ENCODE measurements at regions not wholly inside any gene's neighbourhood (a gene's known extent, or its start where the extent isn't known, plus 50 kb on each side); places are given as distances from the start of the nearest gene placed in this dataset.
"Not testable (repeated sequence)": the region's sequence is repeated elsewhere in the genome, so short reads cannot be mapped to it uniquely, and the experiment has no call there.

DNA sequence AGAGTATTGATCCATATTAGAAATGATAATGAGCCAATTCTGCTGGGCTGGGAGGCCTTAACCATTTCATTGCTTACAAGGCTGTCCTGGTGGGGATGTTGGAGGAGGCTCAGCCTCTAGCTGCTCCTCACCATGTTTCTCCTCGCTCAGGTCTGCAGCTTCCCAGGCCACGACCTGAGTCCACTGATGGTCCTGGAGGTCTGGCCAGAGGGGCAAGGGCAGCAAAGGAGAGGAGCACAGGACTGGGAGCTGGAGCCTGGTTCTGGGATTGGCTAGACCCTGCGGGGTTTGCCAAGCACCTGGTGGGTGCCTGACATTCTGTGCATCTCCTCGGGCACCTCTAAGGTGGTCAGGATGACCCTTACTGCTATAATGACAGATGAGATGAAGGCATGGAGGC is 92.6 kb downstream of the KIF26A start:
- no peak for DNase-seq

DNA sequence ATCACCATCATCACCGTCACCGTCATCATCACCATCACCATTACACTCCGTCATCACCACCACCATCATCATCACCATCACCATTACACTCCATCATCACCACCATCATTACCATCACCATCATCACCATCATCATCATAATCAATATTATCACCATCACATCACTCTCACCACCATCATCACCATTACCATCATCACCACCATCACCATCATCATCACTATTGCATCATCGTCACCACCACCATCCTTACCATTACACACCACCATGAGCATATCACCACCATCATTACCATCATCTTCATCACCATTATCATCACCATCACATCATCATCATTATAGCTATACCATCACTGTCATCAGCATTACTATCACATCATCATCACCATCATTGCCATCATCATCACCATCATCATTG is 93.7 kb downstream of the KIF26A start:
- DNase-seq = no peak

DNA sequence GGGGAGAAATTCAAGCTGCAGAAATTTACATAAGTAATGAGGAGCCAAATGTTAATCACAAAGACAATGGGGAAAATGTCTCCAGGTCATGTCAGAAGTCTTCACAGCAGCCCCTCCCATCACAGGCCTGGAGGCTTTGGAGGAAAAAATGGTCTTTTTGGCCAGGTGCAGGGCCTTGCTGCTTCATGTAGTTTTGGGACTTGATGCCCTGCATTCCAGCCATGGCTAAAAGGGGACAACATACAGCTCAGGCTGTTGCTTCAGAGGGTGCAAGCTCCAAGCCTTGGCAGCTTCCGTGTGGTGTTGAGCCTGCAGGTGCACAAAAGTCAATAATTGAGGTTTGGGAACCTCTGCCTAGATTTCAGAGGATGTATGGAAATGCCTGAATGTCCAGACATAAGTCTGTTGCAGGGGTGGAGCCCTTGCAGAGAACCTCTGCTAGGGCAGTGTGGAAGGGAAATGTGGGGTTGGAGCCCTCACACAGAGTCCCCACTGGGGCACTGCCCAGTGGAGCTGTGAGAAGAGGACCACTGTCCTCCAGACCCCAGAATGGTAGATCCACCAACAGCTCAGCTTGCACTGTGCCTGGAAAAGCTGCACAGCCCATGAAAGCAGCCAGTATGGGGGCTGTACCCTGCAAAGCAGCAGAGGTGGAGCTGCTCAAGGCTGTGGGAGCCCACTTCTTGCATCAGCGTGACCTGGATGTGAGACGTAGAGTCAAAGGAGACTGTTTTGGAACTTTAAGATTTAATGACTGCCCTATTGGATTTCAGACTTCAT is 95.8 kb downstream of the KIF26A start:
- not testable (repeated sequence) for DNase-seq

DNA sequence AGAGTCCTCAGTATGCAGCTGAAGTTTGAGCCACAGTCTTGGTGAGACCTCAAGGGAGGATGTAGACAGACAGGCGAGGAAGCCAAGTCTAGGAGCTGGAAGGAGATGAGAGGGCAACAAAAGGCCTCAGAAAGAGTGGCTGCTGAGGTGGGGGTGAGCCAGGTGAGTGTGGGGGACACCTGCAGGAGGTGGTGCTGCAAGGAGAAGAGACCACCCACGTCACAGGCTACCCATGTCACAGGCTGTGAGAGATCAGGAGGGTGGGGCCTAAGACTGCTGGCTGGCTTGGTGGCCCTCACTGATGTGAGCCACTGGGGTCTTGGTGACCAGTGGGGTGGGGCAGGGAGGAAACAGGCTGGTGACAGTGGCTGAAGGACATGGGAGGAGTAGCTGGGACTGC is 97.3 kb downstream of the KIF26A start:
- no peak for DNase-seq

DNA sequence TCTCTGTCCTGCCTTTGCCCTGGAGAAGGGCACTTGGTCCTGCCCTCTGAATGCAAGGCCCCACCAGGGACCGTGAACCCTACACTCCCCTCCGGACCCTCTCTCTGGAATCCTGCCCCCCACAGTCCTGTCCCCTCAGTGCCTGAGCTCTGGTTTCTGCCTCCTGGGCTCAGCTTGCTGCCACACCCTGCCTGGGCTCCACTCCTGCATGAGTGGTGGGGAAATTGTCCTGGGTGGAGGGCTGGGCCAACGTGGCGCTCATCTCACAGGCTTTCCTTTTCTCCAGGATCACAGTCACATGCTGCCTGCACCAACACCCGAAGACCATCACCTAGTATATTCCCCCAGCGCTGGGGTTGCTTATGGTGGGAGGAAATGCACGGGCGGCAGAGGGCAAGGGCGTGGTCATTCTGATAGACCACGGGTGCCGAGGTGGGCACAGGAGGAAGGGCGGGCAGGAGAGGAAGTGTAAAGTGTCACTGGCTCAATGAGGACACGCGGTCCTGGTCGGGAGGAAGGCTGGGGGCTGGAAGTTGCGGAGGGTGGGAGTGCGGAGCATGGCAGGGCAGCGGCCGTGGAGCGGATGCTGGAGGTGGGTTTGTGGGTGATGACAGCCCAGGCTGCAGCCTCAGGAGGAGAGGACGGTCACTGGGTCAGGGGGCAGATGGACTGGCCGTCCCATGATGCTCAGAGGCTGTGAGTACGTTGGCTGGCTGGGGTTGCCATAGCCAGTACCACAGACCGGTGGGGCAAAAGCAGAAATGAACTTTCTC is 99.5 kb downstream of the KIF26A start:
- DNase-seq = no peak

DNA sequence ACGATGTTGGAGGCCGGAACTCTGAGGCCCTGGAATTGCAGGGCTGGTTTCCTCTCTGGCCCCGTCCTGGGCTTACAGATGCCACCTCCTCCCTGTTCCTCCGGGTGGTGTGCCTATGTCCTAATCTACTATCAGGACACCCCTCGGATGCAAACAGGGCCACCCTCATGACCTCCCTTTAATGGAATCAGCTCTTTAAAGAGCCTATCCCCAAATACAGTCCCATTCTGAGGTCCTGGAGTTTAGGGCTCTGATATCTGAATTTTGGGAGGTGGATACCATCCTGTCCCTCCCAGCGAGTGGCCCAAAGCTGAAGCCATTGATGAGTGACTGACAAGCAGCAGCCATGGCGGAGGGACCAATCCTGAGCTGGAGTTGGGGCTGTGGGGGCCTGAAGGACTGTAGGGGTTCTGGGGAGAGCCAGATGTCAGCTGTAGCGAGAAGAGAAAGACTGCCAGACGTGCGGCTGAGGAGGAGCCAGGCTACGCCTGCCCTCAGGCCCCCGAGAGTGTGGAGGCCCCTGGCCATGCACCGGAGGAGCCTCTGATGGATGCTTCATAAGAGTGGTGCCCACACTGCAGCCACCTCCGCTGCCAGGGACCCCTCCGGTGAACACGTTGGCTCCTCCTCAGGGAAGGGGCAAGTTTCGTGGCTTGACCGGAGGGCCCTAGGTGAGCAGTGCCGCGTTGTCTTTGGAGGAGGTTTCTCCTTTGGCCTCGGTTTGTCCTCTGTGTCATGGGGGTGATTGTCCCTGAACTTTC is 100.2 kb downstream of the KIF26A start:
- no peak for DNase-seq

DNA sequence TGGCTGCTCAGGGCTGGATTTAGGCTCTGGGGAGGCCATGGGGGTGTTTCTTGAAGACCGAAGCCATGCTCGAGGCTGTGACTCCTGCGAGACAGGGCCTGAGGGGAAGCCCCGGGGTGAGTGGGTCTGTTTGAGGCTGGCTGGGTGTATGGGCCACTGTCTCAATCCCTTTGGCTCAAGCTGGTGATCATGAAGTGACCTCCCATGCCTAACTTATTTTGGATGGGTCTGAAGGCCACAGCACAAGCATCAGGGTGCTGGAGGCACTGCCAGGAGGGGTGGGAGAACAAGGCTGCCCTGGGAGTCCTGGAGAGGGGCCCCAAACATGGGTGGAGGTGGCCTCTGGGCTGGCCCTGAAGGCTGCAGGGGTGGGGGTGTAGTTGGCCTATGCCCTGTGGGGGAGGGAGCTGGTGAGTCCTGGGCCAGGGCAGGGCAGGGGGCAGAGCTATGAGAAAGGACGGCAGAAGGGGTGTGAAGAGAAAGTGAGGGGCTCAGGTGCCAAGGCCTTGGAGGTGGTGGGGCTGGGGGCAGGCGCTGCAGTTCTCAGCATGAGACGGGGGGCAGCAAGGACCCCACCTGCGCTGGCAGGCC is 100.9 kb downstream of the KIF26A start:
- DNase-seq = no peak

DNA sequence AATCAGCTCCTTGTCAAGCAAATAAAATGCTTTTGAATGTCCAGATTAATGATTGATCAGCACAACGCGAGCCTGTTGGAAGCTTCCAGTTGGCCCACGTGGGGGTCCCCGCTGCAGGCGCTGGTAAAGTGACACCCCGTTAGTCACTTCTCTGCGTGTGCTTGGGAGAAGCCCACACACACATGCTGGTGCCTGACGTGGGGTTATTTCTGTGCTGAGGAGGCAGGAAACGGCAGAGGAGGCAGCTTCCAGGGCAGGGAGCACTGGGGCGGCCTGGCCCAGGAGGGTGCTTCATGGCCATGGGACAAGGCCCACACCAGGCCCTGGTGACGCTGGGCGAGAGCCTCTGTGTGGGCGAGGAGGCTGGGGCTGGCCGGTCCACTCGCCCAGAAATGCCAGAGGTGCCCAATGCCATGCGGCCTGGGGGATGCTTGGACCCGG is 101.5 kb downstream of the KIF26A start:
- no peak for DNase-seq

DNA sequence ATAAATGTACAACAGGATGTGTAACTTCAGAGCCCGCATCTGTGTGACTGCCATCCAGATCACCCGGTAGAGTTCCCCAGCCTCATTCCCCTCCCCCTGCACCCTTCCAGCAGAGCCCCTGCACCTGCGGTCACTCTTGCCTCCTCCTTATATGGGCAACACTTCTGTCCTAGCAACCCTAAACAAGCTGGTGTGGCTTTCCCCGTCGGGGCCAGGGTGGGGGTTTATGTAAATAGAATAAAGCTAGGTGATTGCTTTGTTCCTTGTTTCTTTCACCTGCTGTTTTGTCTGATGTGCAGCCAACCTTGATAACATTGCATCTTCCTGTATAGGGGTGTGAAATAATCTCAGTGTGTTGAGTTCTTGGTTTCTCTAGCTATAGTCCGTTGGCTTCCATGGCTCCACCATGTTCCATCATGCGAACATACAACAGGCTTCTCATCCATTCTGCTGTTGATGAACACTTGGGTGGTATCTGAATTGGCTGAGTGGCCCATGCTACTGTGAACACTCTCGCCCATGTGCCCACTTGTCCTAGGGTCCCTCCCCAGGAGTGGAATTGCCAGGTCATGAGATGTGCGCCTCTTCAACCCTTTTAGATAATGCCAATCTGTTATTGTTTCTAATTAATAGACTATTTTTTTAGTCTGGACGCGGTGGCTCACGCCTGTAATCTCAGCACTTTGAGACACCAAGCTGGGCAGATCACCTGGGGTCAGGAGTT is 102.2 kb downstream of the KIF26A start:
- no peak for DNase-seq

DNA sequence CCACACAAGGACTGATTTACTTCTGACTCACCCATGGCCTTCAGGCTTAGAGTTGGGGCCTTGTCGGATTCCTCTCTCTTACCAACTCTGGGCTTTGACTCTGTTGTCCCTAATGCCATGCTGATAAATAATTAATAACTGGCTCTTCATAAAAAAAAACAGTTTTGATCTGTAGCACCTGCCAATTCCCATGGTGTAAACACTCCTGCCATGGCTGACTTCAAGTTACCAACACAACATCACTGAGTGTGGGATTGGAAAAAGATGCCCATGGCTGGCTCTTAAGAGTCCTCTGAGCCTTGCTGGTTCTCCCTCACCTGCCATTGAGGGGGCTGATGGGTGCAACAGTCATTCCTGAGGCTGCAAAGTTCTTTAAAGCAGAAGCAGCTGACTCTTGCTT is 104.8 kb downstream of the KIF26A start:
- no peak for DNase-seq

DNA sequence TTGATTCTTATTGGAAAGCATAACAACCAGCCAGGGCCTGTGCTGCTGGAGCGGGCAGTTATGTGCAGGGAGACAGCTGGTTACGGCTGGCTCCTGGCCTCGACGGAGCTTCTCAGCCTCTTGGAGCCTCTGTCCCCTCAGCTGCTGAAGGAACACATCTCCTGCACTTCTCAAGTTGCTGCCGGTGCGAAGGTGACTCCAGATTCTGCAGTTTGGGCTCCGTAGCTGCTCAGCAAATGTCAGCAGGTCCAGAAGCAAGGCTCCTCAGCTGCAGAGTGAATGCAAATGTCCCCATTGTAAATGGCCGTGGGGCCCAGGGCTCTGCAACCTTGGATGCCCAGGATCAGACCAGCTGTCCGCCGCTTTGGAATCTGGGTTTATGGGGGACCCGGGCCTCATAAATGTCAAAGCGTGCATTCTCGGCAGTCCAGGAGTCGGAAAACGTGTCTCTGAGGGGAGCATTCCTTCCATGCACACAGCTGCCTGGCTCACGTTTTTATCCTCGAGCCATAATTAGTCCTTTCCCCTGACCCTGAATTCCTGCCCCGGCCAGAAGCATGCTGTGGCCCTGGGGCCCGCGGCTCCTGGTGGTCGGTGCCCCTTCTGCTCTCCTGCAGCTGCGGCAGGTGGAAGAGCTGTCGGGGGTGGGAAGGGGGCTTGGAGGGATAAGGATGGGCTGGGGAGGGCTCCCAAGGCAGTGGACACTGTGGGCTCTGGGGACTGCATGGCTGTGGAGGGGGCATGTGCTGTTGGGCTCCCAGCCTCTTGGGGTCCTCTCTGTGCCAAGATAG is 106.0 kb downstream of the KIF26A start:
- DNase-seq = no peak

DNA sequence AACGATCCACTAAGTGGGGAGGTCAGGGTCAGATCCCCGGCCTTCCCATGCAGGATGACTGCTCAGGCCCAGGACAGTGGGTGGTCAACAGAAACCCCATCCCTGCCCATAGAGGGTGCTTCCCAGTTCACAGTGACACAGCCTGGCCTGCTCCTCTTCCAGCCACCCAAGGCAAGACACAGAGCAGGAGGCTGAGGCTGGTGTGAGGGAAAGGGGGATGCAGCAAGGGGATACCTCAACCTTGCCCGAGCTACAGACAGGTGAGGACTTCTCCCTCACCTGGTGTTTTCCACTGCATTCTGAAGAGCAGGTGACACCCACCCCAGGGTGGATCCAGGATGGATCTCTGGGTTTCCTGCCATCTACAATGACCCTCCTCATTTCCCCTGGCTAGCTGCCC is 106.7 kb downstream of the KIF26A start:
- no peak for DNase-seq

DNA sequence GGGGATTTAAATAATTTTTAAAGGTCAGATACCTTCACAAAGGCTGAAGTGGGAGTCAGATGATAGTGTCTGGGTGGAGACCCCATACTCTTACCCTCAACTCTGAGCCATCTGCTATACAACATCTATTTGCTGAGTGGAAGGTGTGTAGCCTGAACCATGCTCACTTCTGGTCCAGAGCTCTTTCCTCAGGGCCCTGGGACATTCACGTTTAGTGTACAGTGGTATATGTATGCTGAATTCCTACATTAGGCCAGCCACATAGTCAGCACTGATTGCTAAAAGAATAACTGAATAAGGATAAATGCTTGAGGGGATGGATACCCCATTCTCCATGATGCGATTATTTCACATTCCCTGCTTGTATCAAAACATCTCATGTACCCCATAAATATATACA is 107.3 kb downstream of the KIF26A start:
- no peak for DNase-seq

DNA sequence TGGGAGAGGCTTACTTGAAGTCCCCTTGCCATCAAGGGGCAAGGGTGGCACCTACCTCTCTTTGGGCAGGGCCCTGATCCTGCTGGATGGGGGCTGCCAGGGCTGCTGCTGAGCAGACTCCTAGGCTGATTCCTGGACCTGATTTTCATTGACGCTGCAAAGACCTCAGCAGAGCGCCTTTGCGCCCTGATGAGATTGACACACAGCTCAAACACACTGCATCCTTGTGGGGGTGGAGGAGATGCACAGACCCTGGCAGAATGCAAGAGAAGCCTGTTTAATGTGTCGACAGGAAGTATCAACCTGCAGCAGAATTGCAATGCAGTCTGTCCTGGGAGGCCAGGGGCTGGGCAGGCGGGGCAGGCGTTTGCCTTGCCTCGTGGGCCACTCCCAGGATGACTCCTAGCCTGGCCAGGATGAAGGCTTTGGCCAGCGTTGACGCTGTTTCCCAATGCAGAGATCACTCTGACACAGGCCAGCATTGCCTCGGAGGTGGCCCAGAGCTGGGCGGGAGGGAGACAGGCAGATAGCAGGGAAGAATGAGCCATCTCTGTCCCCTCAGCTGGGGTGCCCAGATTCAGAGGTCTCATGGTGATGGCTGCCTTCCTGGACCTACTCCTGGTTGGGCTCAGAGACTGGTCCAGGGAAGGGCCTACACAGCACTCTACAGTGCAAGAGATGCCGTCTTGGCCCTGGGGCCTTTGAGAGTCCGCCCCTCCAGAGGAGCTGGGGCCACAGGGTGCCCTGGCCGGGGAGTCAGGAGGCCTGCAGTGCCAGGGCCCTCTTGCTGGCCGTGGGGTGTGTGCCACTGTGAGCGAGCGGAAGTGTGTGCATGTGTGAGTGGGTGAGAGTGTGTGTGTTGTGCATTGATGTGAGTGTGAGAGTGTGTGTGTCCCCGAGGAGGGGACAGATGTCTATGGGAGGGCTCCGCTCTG is 108.3 kb downstream of the KIF26A start:
- DNase-seq = no peak

DNA sequence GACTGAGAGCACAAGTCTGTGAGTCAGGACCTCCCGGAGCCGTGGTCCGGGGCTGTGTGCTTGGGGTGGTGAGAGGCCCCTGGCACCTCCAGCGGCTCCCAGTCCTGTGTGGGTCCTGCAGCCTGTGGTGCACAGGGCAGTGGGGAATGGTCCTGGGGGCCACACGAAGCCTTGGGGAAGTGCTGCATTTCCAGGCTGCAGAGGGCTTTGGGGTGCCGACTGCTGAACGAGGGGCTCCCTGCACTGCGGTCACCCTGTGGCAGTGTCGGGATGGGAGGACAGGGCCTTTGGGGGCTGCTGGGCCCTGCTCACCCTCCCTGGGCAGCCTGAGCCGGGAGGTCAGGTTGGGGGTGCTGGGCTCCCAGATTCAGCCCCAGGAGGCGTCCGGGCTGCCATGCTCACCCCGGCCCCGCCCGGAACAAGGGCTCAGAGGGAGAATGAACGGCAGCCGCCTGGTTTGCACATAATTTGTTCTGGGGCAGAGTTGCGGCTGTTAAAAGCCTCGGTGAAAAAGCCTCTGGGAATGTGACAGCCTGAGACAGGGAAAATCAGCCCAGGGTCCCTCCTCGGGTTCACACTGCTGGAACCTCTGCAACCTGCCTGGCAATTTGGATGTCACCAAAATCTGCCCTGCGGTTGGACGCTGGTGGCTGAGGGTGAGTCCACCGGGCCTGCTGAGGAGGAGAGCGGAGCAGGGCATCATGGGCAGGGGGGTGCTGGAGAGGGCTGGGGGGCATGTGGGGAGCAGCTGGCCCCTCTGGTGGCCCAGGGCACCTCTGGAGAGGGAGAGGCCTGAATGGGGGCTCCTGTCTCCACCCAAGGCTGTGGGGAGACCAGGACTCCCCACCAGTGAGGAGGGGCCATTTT is 109.2 kb downstream of the KIF26A start:
- DNase-seq = no peak

DNA sequence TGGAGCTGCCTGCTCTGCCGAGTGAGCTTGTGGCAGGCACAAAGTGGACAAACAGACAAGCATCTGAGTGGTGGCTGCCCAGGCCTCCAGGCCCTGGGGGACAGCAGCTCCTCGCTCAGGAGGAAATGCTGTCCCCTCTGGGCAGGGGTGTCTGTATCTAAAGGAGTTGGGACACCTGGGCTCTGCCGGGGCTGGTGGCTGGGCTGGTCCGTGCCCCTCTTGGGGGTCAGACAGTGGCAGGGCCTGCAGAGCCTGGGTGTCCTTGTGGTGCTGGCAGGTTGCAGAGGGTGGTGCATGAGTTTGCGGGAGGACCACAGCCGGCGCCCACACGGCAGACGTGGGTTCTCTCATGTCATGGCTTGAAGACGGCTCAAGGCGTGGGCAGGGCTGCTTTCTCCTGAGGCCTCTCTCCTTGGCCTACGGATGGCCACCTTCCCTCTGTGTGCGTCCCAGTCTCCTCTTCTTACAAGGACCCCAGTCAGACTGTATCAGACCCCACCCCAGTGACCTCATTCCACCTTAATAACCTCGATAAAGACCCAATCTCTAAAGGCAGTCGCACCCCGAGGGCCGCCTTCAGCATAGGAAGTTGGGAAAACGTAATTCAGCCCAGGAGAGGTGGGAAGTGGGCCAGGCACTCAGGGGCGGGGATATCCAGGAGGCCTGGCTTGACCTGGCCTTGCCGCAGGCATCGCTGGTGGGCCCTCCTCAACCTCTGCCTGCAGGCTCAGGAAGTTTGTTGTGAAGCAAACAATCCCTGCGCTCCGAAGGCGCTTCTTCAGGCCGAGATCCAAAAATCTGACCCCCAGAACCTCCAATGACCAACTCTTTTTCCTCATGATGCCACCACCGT is 110.0 kb downstream of the KIF26A start:
- DNase-seq = no peak

DNA sequence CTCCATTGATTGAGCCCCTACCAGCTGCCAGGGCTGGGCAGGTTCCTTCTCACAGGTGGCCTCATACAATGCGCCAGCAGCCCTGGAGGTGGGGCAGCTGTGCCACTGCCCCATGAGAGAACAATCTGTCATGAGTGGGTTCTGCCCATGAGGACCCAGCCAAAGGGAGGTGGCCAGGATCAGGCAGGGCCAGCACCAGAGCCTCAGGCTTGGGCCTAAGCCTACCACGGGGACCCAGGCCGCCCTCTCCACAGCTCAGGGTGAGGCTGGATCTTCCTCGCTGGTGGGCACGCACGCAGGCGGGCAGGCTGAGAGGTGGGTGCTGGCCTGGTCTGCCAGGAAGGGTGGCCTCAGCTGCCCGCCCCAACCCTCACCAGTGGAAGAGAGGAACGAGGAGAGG is 110.7 kb downstream of the KIF26A start:
- DNase-seq = no peak

DNA sequence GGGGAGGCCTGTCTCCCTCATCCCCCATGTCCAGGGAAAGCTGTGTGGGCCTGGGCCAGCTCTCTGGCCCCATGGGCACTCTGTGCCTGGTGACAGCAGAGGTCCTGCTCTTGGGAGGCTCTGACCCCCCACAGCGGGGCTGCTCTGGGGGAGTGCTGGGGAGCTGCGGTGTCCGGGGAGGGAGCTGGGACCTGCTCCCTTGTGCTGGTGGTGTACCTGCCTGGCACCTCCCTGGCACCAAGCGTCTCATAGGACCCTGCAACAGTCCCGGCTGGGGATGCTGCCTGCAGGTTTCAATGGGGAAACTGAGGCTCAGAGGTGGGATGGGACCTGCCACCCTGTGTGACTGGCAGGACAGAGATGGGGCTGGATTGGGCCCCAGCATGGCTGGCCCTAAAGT is 111.3 kb downstream of the KIF26A start:
- DNase-seq = no peak
